ENCODE measurements at regions not wholly inside any gene's neighbourhood (a gene's known extent, or its start where the extent isn't known, plus 50 kb on each side); places are given as distances from the start of the nearest gene placed in this dataset.

GRCh38 chr18:55743133-55743532 is 155.1 kb upstream of the TCF4 start:
- H3K4me1 ChIP-seq (replicated peaks in 1 of 4; ENCODE audit: control insufficient read depth in 3 of 4, insufficient read depth in 4 of 4, low read length in 3 of 4): no peaks in the 10 kb centered on the region
- no peak overlapping the region for H3K4ac ChIP-seq (replicated peaks; ENCODE audit: insufficient read length, low read depth, low read length)
- no peak overlapping the region for H2BK5ac ChIP-seq (ENCODE audit: low read depth, low read length)
- H3K14ac ChIP-seq (ENCODE audit: insufficient read length): no peak overlapping the region
- H3K56ac ChIP-seq (replicated peaks; ENCODE audit: insufficient read length, low read depth, low read length): no peak overlapping the region
- no peaks in the 10 kb centered on the region for H3K36me3 ChIP-seq (ENCODE audit: control insufficient read depth in 2 of 4, insufficient read depth in 4 of 4, low read length in 3 of 4)
- ChIA-PET CTCF (ENCODE audit: partially characterized antibody) (interaction anchor here (0.9 kb wide), 2 partner anchors 12 to 38 kb away, joined by 3 read pairs; no protein-coding TSS in a partner anchor), POLR2A (ENCODE audit: partially characterized antibody) (no interaction called here)
- no peak overlapping the region for H2BK20ac ChIP-seq (ENCODE audit: low read length)
- H2BK15ac ChIP-seq (ENCODE audit: low read length): no peak overlapping the region
- no peak overlapping the region for H3K4me3 ChIP-seq (ENCODE audit: extremely low read depth in 1 of 4, insufficient read depth in 2 of 4, low read depth in 3 of 4, low read length in 4 of 4)
- no peaks in the 10 kb centered on the region for H3K79me2 ChIP-seq (ENCODE audit: control insufficient read depth in 1 of 2, insufficient read depth in 2 of 2, low read length in 2 of 2)
- no peak overlapping the region for H4K5ac ChIP-seq (ENCODE audit: insufficient read length, low read depth, low read length)
- H3K23ac ChIP-seq (ENCODE audit: insufficient read length): no peak overlapping the region
- H3K18ac ChIP-seq (ENCODE audit: extremely low read depth, low read length): no peak overlapping the region
- no peaks in the 10 kb centered on the region for H3K79me1 ChIP-seq (ENCODE audit: low read depth, low read length)
- 0 out of 2 replicates have a peak overlapping the region, but pooled peaks have one; percentile 9 for H4K8ac ChIP-seq (ENCODE audit: extremely low read depth, insufficient read depth, low read length)
- peaks cover 0 to 1% (median 0%) of the 10 kb centered on the region in 4 experiments; a peak in 1 of 7 replicates for H3K27me3 ChIP-seq (replicated peaks in 1 of 4; ENCODE audit: control insufficient read depth in 3 of 4, extremely low read depth in 1 of 4, insufficient read depth in 3 of 4, low read length in 3 of 4)
- no peak for DNase-seq (ENCODE audit: low read depth in 1 of 2, low spot score in 2 of 2)
- H3K27ac ChIP-seq (ENCODE audit: low read depth, low read length): no peak overlapping the region
- H2BK12ac ChIP-seq (ENCODE audit: low read depth, low read length): no peak overlapping the region
- H3K23me2 ChIP-seq (ENCODE audit: low read depth, low read length): no peaks in the 10 kb centered on the region
- no peak overlapping the region for H4K91ac ChIP-seq (replicated peaks; ENCODE audit: insufficient read length, low read length)
- no peak for TF ChIP-seq BACH1 (IDR thresholded peaks at IDR 0.05; ENCODE audit: low read length)
- H2AK5ac ChIP-seq (ENCODE audit: low read depth, low read length): no peak overlapping the region
- no peaks in the 10 kb centered on the region for H3K9me3 ChIP-seq (ENCODE audit: insufficient read depth in 2 of 2, low read depth in 1 of 2, low read length in 1 of 2)
- FAIRE-seq: no peak
- H3K9ac ChIP-seq (replicated peaks in 1 of 4; ENCODE audit: extremely low read depth in 1 of 4, low read depth in 3 of 4, low read length in 3 of 4): no peak overlapping the region
- no peaks in the 10 kb centered on the region for H4K20me1 ChIP-seq (replicated peaks in 1 of 2; ENCODE audit: control insufficient read depth in 1 of 2, insufficient read depth in 2 of 2, low read length in 2 of 2)
- WGBS, 2 experiments (ENCODE audit: extremely low coverage in 1 of 2, insufficient coverage in 1 of 2, insufficient read length in 1 of 2, insufficient replicate concordance in 2 of 2, low coverage in 1 of 2, low lambda C conversion rate in 2 of 2, missing lambda C conversion rate in 1 of 2): 93% methylated on average over 2 of the region's 2 CpGs; no CpG with 5 or more reads in 1 of the 2 experiments
- no peak overlapping the region for H2BK120ac ChIP-seq (replicated peaks; ENCODE audit: low read depth, low read length)
- H3K4me2 ChIP-seq (ENCODE audit: insufficient read depth in 1 of 2, low read depth in 2 of 2, low read length in 2 of 2): no peak overlapping the region
- H2AFZ ChIP-seq (ENCODE audit: low read length): no peak overlapping the region

Data from H1 (cell line).